Peyer's patch (tissue), 4 donors: ENCODE measurements at regions not wholly inside any gene's neighbourhood (a gene's known extent, or its start where the extent isn't known, plus 50 kb on each side); places are given as distances from the start of the nearest gene placed in this dataset.

Experiments used
- DNase-seq, 3 donors: peaks; one replicate each; pipeline ENCODE4 v3.0.0-alpha.2; 2017 to 2019
- H3K27ac ChIP-seq, 4 donors: fragments of 200-600 bp; sonication (generic); one replicate each; pipeline ENCODE4 v1.5.1; 2016 to 2019
- H3K27me3 ChIP-seq, 2 donors: fragments of 200-600 bp; sonication (generic); one replicate each; pipeline ENCODE4 v1.5.1; 2019
- H3K36me3 ChIP-seq, 3 donors: fragments of 200-600 bp; sonication (generic); one replicate each; pipeline ENCODE4 v1.5.1; 2016 to 2019
- H3K4me1 ChIP-seq, 4 donors: fragments of 200-600 bp; sonication (generic); one replicate each; pipeline ENCODE4 v1.5.1; 2016 to 2019
- H3K4me3 ChIP-seq, 4 donors: fragments of 200-600 bp; sonication (generic); 1 replicate in 3 of 4; 2 replicates in 1 of 4; pipeline ENCODE4 v1.5.1; 2016 to 2019; ENCODE audit warnings: mild to moderate bottlenecking in 1 of 4
- H3K9me3 ChIP-seq, 4 donors: fragments of 200-600 bp; sonication (generic); one replicate each; pipeline ENCODE4 v1.5.1; 2016 to 2019; ENCODE audit warnings: mild to moderate bottlenecking in 1 of 4
- POLR2A ChIP-seq, 2 donors: fragments of 450-650 bp; IDR thresholded peaks; one replicate each; pipeline ENCODE4 v1.5.1; 2017; ENCODE audit warnings: antibody characterized with exemption in 2 of 2, mild to moderate bottlenecking in 2 of 2, moderate library complexity in 2 of 2
- TF ChIP-seq, protein P1 (sequence below), 6 experiments: fragments of 450-650 bp in 4 of 6; fragments of 200-600 bp in 2 of 6; sonication (generic) in 1 of 6; IDR thresholded peaks; one replicate each; pipeline ENCODE4 v1.5.1; 2017 to 2019; ENCODE audit warnings: antibody characterized with exemption in 6 of 6, mild to moderate bottlenecking in 3 of 6, moderate library complexity in 1 of 6

DNA sequence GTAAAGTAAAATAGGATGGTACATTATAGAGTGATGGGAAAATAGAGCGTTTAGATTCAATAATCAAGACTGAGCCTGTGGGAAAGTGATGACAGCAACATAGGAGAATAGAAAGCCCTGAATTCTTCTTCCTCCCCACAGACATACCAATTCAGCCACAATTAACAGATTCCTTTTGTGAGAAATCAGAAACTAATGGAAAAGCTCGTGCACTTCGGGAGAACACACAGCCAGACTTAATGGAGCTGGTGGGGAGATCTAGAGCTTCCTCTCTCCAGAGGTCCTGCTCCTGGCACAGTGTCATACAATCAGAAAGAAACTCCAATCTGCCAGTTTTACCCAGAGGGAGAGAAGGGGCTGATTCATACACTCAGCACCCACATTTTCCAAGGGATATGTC lies 676.3 kb upstream of the BOD1L1 start:
- no peak for TF ChIP-seq POLR2A (IDR thresholded peaks at IDR 0.05)
- TF ChIP-seq, protein P1, sequence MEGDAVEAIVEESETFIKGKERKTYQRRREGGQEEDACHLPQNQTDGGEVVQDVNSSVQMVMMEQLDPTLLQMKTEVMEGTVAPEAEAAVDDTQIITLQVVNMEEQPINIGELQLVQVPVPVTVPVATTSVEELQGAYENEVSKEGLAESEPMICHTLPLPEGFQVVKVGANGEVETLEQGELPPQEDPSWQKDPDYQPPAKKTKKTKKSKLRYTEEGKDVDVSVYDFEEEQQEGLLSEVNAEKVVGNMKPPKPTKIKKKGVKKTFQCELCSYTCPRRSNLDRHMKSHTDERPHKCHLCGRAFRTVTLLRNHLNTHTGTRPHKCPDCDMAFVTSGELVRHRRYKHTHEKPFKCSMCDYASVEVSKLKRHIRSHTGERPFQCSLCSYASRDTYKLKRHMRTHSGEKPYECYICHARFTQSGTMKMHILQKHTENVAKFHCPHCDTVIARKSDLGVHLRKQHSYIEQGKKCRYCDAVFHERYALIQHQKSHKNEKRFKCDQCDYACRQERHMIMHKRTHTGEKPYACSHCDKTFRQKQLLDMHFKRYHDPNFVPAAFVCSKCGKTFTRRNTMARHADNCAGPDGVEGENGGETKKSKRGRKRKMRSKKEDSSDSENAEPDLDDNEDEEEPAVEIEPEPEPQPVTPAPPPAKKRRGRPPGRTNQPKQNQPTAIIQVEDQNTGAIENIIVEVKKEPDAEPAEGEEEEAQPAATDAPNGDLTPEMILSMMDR (IDR thresholded peaks at IDR 0.05): no peak
- H3K36me3 ChIP-seq: no peaks in the 10 kb centered on the region
- no peak for DNase-seq
- no peak overlapping the region for H3K4me3 ChIP-seq
- no peaks in the 10 kb centered on the region for H3K9me3 ChIP-seq
- H3K27ac ChIP-seq: no peak overlapping the region
- no peaks in the 10 kb centered on the region for H3K27me3 ChIP-seq
- no peaks in the 10 kb centered on the region for H3K4me1 ChIP-seq

DNA sequence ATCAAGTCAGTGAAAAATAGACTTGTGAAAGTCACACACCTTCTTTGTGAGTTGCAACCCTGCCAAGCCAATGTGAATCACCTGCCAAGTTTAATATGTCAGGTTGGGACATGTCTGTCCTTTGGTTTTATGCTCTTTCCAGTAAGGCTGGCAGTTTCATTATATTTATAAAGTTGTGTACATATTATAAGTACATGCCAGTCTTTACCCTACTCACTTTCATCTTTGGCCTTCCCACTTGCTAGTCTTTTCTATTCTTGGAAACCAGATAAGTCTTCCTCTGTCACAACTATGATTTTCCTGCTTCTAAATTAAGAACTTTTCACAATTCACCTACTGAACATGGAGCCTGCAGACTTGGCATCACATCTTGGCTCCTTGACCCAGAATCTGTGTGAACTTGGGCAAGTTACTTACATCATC lies 680.7 kb upstream of the BOD1L1 start:
- TF ChIP-seq, protein P1 (IDR thresholded peaks at IDR 0.05): no peak
- TF ChIP-seq POLR2A (IDR thresholded peaks at IDR 0.05): no peak
- no peak overlapping the region for H3K4me3 ChIP-seq
- no peak overlapping the region for H3K27ac ChIP-seq
- no peaks in the 10 kb centered on the region for H3K9me3 ChIP-seq
- no peaks in the 10 kb centered on the region for H3K4me1 ChIP-seq
- no peak for DNase-seq
- no peaks in the 10 kb centered on the region for H3K27me3 ChIP-seq
- H3K36me3 ChIP-seq: no peaks in the 10 kb centered on the region

DNA sequence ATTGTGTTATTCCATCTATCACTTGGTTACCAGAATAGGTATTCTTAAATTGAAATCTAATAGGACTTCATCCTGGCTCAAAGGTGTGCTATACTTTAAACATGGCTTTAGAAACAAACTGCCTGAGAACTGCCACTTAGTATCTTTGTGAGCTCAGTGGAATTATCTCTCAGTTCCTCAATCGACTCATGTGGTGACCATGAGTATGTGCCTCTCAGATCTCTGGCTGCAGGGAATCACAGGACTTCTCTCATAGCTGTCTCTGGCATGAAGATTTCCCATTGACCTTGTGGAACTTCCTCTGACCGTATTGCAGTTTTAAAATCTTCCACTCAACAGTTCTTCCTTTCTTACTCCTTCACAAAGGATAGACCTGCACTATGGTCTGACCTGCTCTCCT lies 681.9 kb upstream of the BOD1L1 start:
- H3K4me3 ChIP-seq: no peak overlapping the region
- no peaks in the 10 kb centered on the region for H3K9me3 ChIP-seq
- no peak for DNase-seq
- no peaks in the 10 kb centered on the region for H3K36me3 ChIP-seq
- no peak overlapping the region for H3K27ac ChIP-seq
- TF ChIP-seq, protein P1 (IDR thresholded peaks at IDR 0.05): no peak
- TF ChIP-seq POLR2A (IDR thresholded peaks at IDR 0.05): no peak
- no peaks in the 10 kb centered on the region for H3K27me3 ChIP-seq
- no peaks in the 10 kb centered on the region for H3K4me1 ChIP-seq

DNA sequence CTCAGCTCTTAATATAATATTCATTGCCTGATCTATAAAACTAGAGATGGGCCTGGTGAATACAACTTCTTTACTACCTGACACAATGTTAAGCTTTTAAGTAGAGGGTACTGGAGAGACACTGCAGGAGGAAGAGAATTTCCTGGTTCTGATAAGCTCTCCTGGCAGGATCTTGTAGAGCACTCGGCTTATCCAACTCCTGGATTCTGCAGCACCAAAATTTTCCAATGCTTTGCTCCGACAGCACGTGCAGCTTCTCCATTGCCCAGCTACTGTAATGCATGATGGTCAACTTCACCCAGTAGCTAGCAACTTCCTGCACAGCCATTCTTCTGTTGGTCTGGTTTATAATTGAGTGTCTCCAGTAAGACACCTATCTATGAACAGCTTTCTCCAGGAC lies 686.2 kb upstream of the BOD1L1 start:
- TF ChIP-seq POLR2A (IDR thresholded peaks at IDR 0.05): no peak
- TF ChIP-seq, protein P1 (IDR thresholded peaks at IDR 0.05): no peak
- no peaks in the 10 kb centered on the region for H3K9me3 ChIP-seq
- DNase-seq: no peak
- no peaks in the 10 kb centered on the region for H3K27me3 ChIP-seq
- no peak overlapping the region for H3K27ac ChIP-seq
- H3K36me3 ChIP-seq: no peaks in the 10 kb centered on the region
- H3K4me3 ChIP-seq: no peak overlapping the region
- no peaks in the 10 kb centered on the region for H3K4me1 ChIP-seq

DNA sequence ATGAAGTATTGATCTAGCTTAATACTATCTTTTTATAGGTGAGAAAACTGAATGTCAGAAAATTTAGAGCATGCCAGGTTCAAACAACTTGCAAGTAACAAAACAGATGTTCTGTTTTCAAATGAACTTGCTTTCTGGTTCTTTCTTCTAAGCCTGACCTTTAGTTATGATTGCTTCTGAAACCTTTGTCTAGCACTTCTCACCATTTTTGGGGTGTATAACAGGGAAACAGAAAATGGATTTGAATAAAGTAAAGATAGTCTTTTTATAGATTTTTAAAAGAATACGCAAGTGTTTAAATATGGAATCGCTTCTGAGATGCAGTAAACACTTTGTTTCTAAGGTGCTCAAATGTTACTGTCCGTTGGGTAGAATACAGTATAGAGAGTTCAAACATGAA lies 687.2 kb upstream of the CPEB2 start:
- DNase-seq: no peak
- Histone ChIP-seq H3K27me3 (no peaks in the 10 kb centered on the region), H3K4me3 (no peak overlapping the region), H3K9me3 (no peaks in the 10 kb centered on the region), H3K4me1 (no peaks in the 10 kb centered on the region), H3K27ac (no peak overlapping the region), H3K36me3 (no peaks in the 10 kb centered on the region)
- TF ChIP-seq, protein P1 (IDR thresholded peaks at IDR 0.05): no peak
- TF ChIP-seq POLR2A (IDR thresholded peaks at IDR 0.05): no peak

DNA sequence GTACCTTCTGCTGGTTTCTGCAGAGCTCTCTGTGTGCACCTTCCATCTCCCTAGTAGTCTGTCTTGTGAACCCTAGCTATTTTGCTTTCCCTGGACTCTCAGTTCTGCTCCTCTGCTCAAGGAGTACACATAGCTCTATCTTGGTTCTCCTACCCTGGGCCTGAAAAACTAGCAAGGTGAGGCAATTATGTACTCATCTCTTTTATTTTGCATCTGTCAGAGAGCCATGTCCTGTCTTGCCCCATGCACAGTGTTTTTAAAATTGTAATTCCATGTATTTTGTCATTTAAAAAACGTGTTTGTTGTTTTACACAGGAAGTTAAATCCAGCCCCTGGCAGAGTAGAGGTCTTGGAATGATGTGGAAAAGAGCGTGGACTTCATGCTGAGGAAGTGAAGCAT lies 684.9 kb upstream of the CPEB2 start:
- H3K27me3 ChIP-seq: no peaks in the 10 kb centered on the region
- H3K27ac ChIP-seq: no peak overlapping the region
- no peaks in the 10 kb centered on the region for H3K36me3 ChIP-seq
- TF ChIP-seq, protein P1 (IDR thresholded peaks at IDR 0.05): no peak
- no peak for TF ChIP-seq POLR2A (IDR thresholded peaks at IDR 0.05)
- no peaks in the 10 kb centered on the region for H3K9me3 ChIP-seq
- no peak for DNase-seq
- H3K4me1 ChIP-seq: no peaks in the 10 kb centered on the region
- H3K4me3 ChIP-seq: no peak overlapping the region
